Mesothelial cell of epicardium (in vitro differentiated cells): ENCODE measurements at regions not wholly inside any gene's neighbourhood (a gene's known extent, or its start where the extent isn't known, plus 50 kb on each side); places are given as distances from the start of the nearest gene placed in this dataset.
"Not testable (repeated sequence)": the region's sequence is repeated elsewhere in the genome, so short reads cannot be mapped to it uniquely, and the experiment has no call there.

Experiments
- DNase-seq, 2 experiments: peaks; one replicate each; pipeline ENCODE4 v3.0.0; 2021; ENCODE audit warnings: low spot score in 2 of 2; ENCODE audit not compliant: unreplicated experiment in 2 of 2
- H3K27ac Mint-ChIP-seq: 2 replicates; pipeline ENCODE4 v1.8.0; 2021; ENCODE audit warnings: mixed read lengths
- H3K27me3 Mint-ChIP-seq: 2 replicates; pipeline ENCODE4 v1.8.0; 2021; ENCODE audit warnings: low read depth, mixed read lengths
- H3K36me3 Mint-ChIP-seq: 2 replicates; pipeline ENCODE4 v1.8.0; 2021; ENCODE audit warnings: mixed read lengths
- H3K4me1 Mint-ChIP-seq: 2 replicates; pipeline ENCODE4 v1.8.0; 2021; ENCODE audit warnings: mixed read lengths
- H3K4me3 Mint-ChIP-seq: 2 replicates; pipeline ENCODE4 v1.8.0; 2021; ENCODE audit warnings: mild to moderate bottlenecking, moderate library complexity, mixed read lengths
- H3K9me3 Mint-ChIP-seq: 2 replicates; pipeline ENCODE4 v1.8.0; 2021; ENCODE audit warnings: mixed read lengths
- CTCF ChIP-seq: fragments of 200-600 bp; sonication (generic); IDR thresholded peaks from one replicate; pipeline ENCODE4 v1.5.0; 2021; ENCODE audit warnings: antibody characterized with exemption; ENCODE audit not compliant: unreplicated experiment

GRCh38 chr18:30676053-30676480, 366.5 kb downstream of the DSC3 start:
- TF ChIP-seq CTCF: no peak
- H3K27me3 Mint-ChIP-seq: no peaks in the 10 kb centered on the region
- no peak for DNase-seq
- H3K4me3 Mint-ChIP-seq: no peak overlapping the region
- H3K27ac Mint-ChIP-seq: no peak overlapping the region
- H3K9me3 Mint-ChIP-seq: peaks cover 5% of the 10 kb centered on the region
- peaks cover 3% of the 10 kb centered on the region for H3K4me1 Mint-ChIP-seq
- H3K36me3 Mint-ChIP-seq: peaks cover 3% of the 10 kb centered on the region

DNA sequence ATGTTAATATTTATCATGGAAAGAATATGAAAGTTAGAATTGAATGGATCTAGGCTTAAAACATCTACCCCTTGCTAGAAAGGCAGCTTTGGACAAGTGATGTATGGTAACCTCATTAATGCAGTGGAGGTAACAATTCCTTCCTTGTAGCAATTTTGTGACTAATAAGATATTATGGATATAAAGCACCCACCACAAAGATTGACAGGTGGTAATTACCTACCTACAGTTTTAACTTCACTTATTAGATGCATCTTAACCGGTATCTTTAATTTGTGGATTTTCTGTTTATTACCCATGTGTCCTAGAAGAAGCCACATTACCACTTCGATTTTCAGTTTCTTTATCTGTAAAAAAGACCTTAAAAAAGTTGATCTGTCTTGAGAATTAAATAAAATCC, 367.0 kb downstream of the DSC3 start:
- Mint-ChIP-seq H3K27me3 (no peaks in the 10 kb centered on the region), H3K4me3 (no peak overlapping the region)
- no peak for DNase-seq

GRCh38 chr18:30675072-30675471, 367.5 kb downstream of the DSC3 start:
- Mint-ChIP-seq H3K4me1 (no peaks in the 10 kb centered on the region), H3K36me3 (peaks cover 3% of the 10 kb centered on the region), H3K27ac (no peak overlapping the region), H3K9me3 (peaks cover 5% of the 10 kb centered on the region), H3K27me3 (no peaks in the 10 kb centered on the region), H3K4me3 (no peak overlapping the region)
- TF ChIP-seq CTCF: no peak
- DNase-seq: no peak

More for the DNA sequence above, 367.0 kb downstream of the DSC3 start:
- peaks cover 2% of the 10 kb centered on the region for H3K4me1 Mint-ChIP-seq
- peaks cover 3% of the 10 kb centered on the region for H3K36me3 Mint-ChIP-seq
- no peak overlapping the region for H3K27ac Mint-ChIP-seq
- peaks cover 5% of the 10 kb centered on the region for H3K9me3 Mint-ChIP-seq
- no peak for TF ChIP-seq CTCF

- no peak overlapping the region for H3K4me3 Mint-ChIP-seq
- DNase-seq: no peak
- H3K36me3 Mint-ChIP-seq: peaks cover 3% of the 10 kb centered on the region
- H3K9me3 Mint-ChIP-seq: peaks cover 5% of the 10 kb centered on the region
- no peak for TF ChIP-seq CTCF
- H3K27me3 Mint-ChIP-seq: no peaks in the 10 kb centered on the region
- no peaks in the 10 kb centered on the region for H3K4me1 Mint-ChIP-seq
- no peak overlapping the region for H3K27ac Mint-ChIP-seq
Observed at GRCh38 chr18:30674596-30674995, 367.9 kb downstream of the DSC3 start.

GRCh38 chr18:30672439-30672838, 370.1 kb downstream of the DSC3 start:
- peaks cover 14% of the 10 kb centered on the region for H3K9me3 Mint-ChIP-seq
- H3K27me3 Mint-ChIP-seq, H3K4me3 Mint-ChIP-seq, H3K36me3 Mint-ChIP-seq, H3K27ac Mint-ChIP-seq, DNase-seq, H3K4me1 Mint-ChIP-seq: not testable (repeated sequence)

DNA sequence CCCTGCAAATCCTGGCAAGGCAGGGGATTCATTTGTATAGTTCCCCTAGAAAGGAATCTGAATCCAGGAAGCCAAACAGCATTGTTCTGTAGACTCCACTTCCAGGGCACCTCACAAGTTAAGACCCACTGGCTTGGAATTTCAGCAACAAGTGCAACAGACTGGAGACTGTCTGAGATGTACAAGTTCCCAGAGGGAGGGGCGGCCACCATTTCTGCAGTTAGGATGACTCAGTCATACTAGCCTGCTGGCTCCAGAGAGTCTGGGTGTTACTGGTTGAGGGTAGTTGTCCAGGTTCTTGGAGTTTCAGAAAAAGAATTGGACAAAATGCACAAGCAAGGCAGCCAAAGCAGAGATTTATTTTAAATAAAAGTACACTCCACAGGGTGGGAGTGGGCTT, 384.2 kb downstream of the DSC3 start:
- Mint-ChIP-seq H3K36me3 (no peaks in the 10 kb centered on the region), H3K4me1 (no peaks in the 10 kb centered on the region), H3K27me3 (no peaks in the 10 kb centered on the region), H3K9me3 (peaks cover 38% of the 10 kb centered on the region), H3K4me3 (no peak overlapping the region), H3K27ac (no peak overlapping the region)
- DNase-seq: no peak
- TF ChIP-seq CTCF: no peak
